Uterus (tissue), 3 donors: ENCODE measurements at regions not wholly inside any gene's neighbourhood (a gene's known extent, or its start where the extent isn't known, plus 50 kb on each side); places are given as distances from the start of the nearest gene placed in this dataset.

ENCODE experiments used
- DNase-seq, 2 donors: peaks; one replicate each; pipeline ENCODE4 v3.0.0-alpha.2; 2019 to 2020
- H3K27ac ChIP-seq, 2 donors: fragments of 200-600 bp; sonication (generic); 1 replicate in 1 of 2; 2 replicates in 1 of 2; pipeline ENCODE4 v1.5.1; 2016 to 2018
- H3K27me3 ChIP-seq, 2 donors: fragments of 200-600 bp; sonication (generic); one replicate each; pipeline ENCODE4 v1.5.1; 2018 to 2019; ENCODE audit warnings: control low read depth in 1 of 2
- H3K36me3 ChIP-seq, 2 donors: fragments of 200-600 bp; sonication (generic); one replicate each; pipeline ENCODE4 v1.5.1; 2019; ENCODE audit warnings: control low read depth in 1 of 2
- H3K4me1 ChIP-seq, 2 donors: fragments of 200-600 bp; sonication (generic); one replicate each; pipeline ENCODE4 v1.5.1; 2018 to 2019; ENCODE audit warnings: control low read depth in 1 of 2
- H3K4me3 ChIP-seq, 2 donors: fragments of 200-600 bp; sonication (generic); 1 replicate in 1 of 2; 2 replicates in 1 of 2; pipeline ENCODE4 v1.5.1; 2018 to 2019; ENCODE audit warnings: mild to moderate bottlenecking in 1 of 2
- H3K9me3 ChIP-seq, 2 donors: fragments of 200-600 bp; sonication (generic); one replicate each; pipeline ENCODE4 v1.5.1; 2019; ENCODE audit warnings: control low read depth in 1 of 2
- CTCF ChIP-seq, 4 experiments: fragments of 200-600 bp in 2 of 4; fragments of 450-650 bp in 2 of 4; sonication (generic) in 2 of 4; IDR thresholded peaks; one replicate each; pipeline ENCODE4 v1.5.1; 2016 to 2019; ENCODE audit warnings: antibody characterized with exemption in 4 of 4, mild to moderate bottlenecking in 2 of 4, moderate library complexity in 1 of 4
- POLR2A ChIP-seq, 2 donors: fragments of 450-650 bp; IDR thresholded peaks; one replicate each; pipeline ENCODE4 v1.6.1; 2016; ENCODE audit warnings: antibody characterized with exemption in 2 of 2, mild to moderate bottlenecking in 1 of 2, moderate library complexity in 1 of 2
- intact Hi-C: fragments of 100-400 bp; cut with DNase I; formaldehyde crosslinking; loops from one replicate; pipeline ENCODE4 v1.15.1; 2023; ENCODE audit warnings: low total_unique reads
- donor health status: DM: yes; HTN: yes; CAD: no.

DNA sequence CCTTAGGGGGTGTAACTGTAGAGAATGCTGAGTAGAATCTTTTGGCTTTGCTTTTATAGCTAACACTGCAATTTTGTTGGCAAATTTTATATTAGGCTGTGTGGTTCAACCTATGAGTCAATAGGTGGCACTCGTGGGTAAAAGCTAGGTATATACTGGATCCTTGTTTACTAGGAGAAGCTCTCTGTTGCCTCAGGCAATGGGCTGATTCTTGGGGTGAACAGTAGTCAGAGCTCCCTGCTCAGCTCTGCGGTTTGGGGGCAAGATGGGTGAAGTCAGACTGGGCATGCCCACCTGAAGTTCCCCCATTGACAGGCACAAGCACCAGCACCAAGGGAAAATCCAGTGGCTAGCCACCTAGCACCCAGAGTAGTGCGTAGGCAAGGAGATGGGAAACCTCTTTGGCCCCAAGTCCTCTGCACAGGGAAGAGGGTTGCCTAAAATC is 238.7 kb downstream of the FAM181B start:
- intact Hi-C loops: no loop called here
- no peaks in the 10 kb centered on the region for H3K27me3 ChIP-seq
- peaks cover 0 to 4% of the 10 kb centered on the region in 2 donors for H3K9me3 ChIP-seq
- no peak overlapping the region for H3K4me3 ChIP-seq
- H3K4me1 ChIP-seq: no peaks in the 10 kb centered on the region
- TF ChIP-seq POLR2A (IDR thresholded peaks at IDR 0.05): no peak
- TF ChIP-seq CTCF (IDR thresholded peaks at IDR 0.05): no peak
- DNase-seq: no peak
- no peak overlapping the region for H3K27ac ChIP-seq
- no peaks in the 10 kb centered on the region for H3K36me3 ChIP-seq

DNA sequence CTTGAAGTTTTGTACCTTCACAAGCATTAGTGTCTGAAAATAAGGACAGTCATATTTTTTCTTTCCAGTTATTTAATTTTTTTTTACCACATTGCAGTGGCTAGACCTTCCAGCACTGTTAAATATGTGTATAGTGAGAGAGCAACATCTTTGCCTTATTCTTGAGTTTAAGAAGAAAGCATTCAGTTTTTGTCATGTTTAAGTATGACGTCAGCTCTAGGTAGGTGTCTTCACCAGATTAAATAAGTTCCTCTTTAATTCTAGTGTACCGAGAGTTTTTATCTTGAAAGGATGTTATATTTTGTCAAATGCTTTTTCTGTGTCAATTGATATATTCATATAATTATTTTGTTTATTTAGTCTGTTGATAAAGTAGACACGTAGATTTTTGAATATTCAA is 258.8 kb downstream of the FAM181B start:
- no peak for TF ChIP-seq CTCF (IDR thresholded peaks at IDR 0.05)
- no peak for TF ChIP-seq POLR2A (IDR thresholded peaks at IDR 0.05)
- no peaks in the 10 kb centered on the region for H3K9me3 ChIP-seq
- intact Hi-C loops: no loop called here
- H3K27ac ChIP-seq: no peak overlapping the region
- H3K27me3 ChIP-seq: no peaks in the 10 kb centered on the region
- no peak for DNase-seq
- H3K36me3 ChIP-seq: no peaks in the 10 kb centered on the region
- no peaks in the 10 kb centered on the region for H3K4me1 ChIP-seq
- no peak overlapping the region for H3K4me3 ChIP-seq

DNA sequence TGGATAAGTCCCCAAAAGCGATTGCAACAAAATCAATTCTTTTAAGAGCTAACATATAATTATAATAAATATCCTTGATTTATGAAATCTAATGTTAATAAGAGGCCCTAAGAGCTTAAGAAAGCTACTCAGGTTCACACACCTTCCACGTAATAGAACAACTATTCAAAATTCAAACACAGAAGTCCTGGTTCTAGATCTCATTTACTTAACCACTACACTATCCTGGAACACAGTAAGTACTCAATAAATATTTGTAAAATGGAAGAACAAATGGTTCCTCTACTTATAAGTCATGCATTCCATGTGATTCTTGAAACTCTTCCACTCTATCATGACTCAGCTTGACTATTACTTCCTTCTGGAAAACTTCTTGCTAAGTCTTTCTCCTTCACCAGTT is 268.2 kb downstream of the FAM181B start:
- Histone ChIP-seq H3K27me3 (no peaks in the 10 kb centered on the region), H3K27ac (peak overlapping the region in 1 of 2 donors; percentile 3), H3K36me3 (no peaks in the 10 kb centered on the region), H3K4me3 (no peak overlapping the region), H3K9me3 (no peaks in the 10 kb centered on the region), H3K4me1 (no peaks in the 10 kb centered on the region)
- DNase-seq: no peak
- intact Hi-C loops: no loop called here
- TF ChIP-seq CTCF (IDR thresholded peaks at IDR 0.05): no peak
- TF ChIP-seq POLR2A (IDR thresholded peaks at IDR 0.05): no peak

- DNase-seq: no peak
- intact Hi-C loops: no loop called here
- TF ChIP-seq POLR2A (IDR thresholded peaks at IDR 0.05) (no peak), CTCF (IDR thresholded peaks at IDR 0.05) (no peak)
Observed at GRCh38 chr11:82462608-82463242, 270.9 kb downstream of the FAM181B start.

GRCh38 chr11:82458761-82459160 is 274.9 kb downstream of the FAM181B start:
- no peak for DNase-seq
- H3K4me3 ChIP-seq: no peak overlapping the region
- H3K27ac ChIP-seq: no peak overlapping the region
- H3K9me3 ChIP-seq: no peaks in the 10 kb centered on the region
- no peaks in the 10 kb centered on the region for H3K4me1 ChIP-seq
- no peaks in the 10 kb centered on the region for H3K27me3 ChIP-seq
- intact Hi-C loops: no loop called here
- no peaks in the 10 kb centered on the region for H3K36me3 ChIP-seq
- TF ChIP-seq POLR2A (IDR thresholded peaks at IDR 0.05) (no peak), CTCF (IDR thresholded peaks at IDR 0.05) (no peak)

More at GRCh38 chr11:82462608-82463242, 270.9 kb downstream of the FAM181B start:
- Histone ChIP-seq H3K4me3 (no peak overlapping the region), H3K27ac (no peak overlapping the region), H3K27me3 (no peaks in the 10 kb centered on the region), H3K36me3 (no peaks in the 10 kb centered on the region), H3K9me3 (no peaks in the 10 kb centered on the region), H3K4me1 (no peaks in the 10 kb centered on the region)
